Hepatocyte (in vitro differentiated cells): ENCODE measurements at regions not wholly inside any gene's neighbourhood (a gene's known extent, or its start where the extent isn't known, plus 50 kb on each side); places are given as distances from the start of the nearest gene placed in this dataset.
A peak's percentile ranks its signal among the peaks of the same experiment; 100 is the strongest.
"Not testable (repeated sequence)": the region's sequence is repeated elsewhere in the genome, so short reads cannot be mapped to it uniquely, and the experiment has no call there.

ENCODE experiments used
- DNase-seq: peaks from one replicate; pipeline ENCODE4 v3.0.0-alpha.2; 2016; ENCODE audit warnings: low spot score
- H2AFZ ChIP-seq: fragments of 200-600 bp; sonication (generic); 2 replicates; pipeline ENCODE4 v1.6.0; 2016; ENCODE audit warnings: antibody characterized with exemption, mild to moderate bottlenecking
- H3K27ac ChIP-seq: fragments of 200-600 bp; sonication (generic); 2 replicates; pipeline ENCODE4 v1.5.1; 2016; ENCODE audit warnings: mild to moderate bottlenecking
- H3K27me3 ChIP-seq: fragments of 200-600 bp; sonication (generic); 2 replicates; pipeline ENCODE4 v1.6.1; 2016
- H3K36me3 ChIP-seq: fragments of 200-600 bp; sonication (generic); replicated peaks from 2 replicates; pipeline ENCODE4 v1.5.1; 2016; ENCODE audit warnings: low read depth; ENCODE audit not compliant: insufficient read depth
- H3K4me1 ChIP-seq: fragments of 200-600 bp; sonication (generic); 2 replicates; pipeline ENCODE4 v1.5.1; 2016; ENCODE audit warnings: mild to moderate bottlenecking, moderate library complexity; ENCODE audit not compliant: insufficient read depth
- H3K4me2 ChIP-seq: fragments of 200-600 bp; sonication (generic); 2 replicates; pipeline ENCODE4 v1.6.0; 2016
- H3K4me3 ChIP-seq: fragments of 200-600 bp; sonication (generic); 2 replicates; pipeline ENCODE4 v1.5.1; 2016; ENCODE audit warnings: mild to moderate bottlenecking
- H3K79me2 ChIP-seq: fragments of 200-600 bp; sonication (generic); 2 replicates; pipeline ENCODE4 v1.6.0; 2017; ENCODE audit warnings: mild to moderate bottlenecking
- H3K9me2 ChIP-seq: fragments of 200-600 bp; sonication (generic); replicated peaks from 2 replicates; pipeline ENCODE4 v1.6.0; 2017; ENCODE audit warnings: mild to moderate bottlenecking; ENCODE audit not compliant: insufficient read depth
- H3K9me3 ChIP-seq: fragments of 200-600 bp; sonication (generic); 2 replicates; pipeline ENCODE4 v1.5.1; 2016; ENCODE audit warnings: low read depth, mild to moderate bottlenecking
- H4K20me1 ChIP-seq: fragments of 200-600 bp; sonication (generic); 2 replicates; pipeline ENCODE4 v1.6.0; 2016; ENCODE audit warnings: mild to moderate bottlenecking; ENCODE audit not compliant: insufficient read depth, poor library complexity, severe bottlenecking
- WGBS: methylation state at CpG from one replicate; pipeline ENCODE4 v1.1.6; 2016; ENCODE audit warnings: low lambda C conversion rate; ENCODE audit errors: missing lambda C conversion rate; 5-methylcytosine and 5-hydroxymethylcytosine counted together

DNA sequence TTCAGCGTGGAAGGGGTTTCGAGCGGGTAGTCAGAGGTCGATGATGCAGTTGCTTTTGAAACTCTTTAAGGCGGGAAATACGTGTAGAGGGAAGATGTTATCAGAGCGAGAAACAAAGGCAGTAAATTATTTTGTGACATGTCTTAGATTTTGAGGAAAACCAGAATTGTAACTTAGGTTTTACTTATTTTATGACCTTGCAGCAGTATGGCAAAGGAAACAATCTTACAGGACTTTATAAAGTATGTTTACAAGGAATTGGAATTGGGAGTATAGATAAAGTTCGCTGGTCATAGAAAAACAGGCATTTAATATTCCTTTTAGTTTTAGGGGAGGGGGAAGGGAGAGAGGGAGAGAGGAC is 103.3 kb downstream of the FAM72B start:
- H3K79me2 ChIP-seq, H3K4me3 ChIP-seq, H3K9me2 ChIP-seq, H3K4me1 ChIP-seq, H2AFZ ChIP-seq, H4K20me1 ChIP-seq, H3K27ac ChIP-seq, DNase-seq, H3K36me3 ChIP-seq, H3K9me3 ChIP-seq, H3K27me3 ChIP-seq: not testable (repeated sequence)
- WGBS = 23% methylated on average over 8 of the region's 8 CpGs
- peak overlapping the region; percentile 17 for H3K4me2 ChIP-seq

DNA sequence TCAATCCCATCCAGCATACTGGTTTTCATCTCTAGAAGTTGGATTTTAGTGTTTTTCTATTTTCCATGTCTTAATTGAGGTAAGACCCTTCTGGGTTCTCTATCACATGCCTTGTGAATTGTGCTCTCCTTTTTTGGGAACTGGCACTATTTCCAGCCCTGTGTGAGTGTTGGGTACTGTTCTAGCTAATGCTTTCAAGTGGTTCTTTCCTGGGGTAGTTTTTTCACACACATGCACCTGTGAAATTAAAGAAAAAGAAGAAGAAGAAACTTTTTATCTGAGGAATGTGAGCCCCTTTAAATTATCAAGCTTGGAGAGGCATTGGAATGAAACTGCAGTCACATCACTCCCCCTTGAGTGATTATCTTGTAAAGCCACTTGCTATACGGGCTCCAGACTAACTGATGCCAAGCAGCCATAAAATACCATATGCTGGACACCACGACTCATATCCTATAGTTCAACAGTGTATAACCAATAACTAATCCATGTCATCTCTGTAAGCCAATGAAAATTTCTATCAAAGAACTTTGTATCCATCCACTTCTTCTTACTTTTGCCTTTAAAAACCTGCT is 102.4 kb downstream of the FAM72B start:
- WGBS = 19% methylated on average over 2 of the region's 2 CpGs
- H3K27ac ChIP-seq, H3K4me1 ChIP-seq, H3K9me3 ChIP-seq, H3K27me3 ChIP-seq, H4K20me1 ChIP-seq, DNase-seq, H3K4me2 ChIP-seq, H3K79me2 ChIP-seq, H3K4me3 ChIP-seq, H3K9me2 ChIP-seq, H2AFZ ChIP-seq, H3K36me3 ChIP-seq: not testable (repeated sequence)

DNA sequence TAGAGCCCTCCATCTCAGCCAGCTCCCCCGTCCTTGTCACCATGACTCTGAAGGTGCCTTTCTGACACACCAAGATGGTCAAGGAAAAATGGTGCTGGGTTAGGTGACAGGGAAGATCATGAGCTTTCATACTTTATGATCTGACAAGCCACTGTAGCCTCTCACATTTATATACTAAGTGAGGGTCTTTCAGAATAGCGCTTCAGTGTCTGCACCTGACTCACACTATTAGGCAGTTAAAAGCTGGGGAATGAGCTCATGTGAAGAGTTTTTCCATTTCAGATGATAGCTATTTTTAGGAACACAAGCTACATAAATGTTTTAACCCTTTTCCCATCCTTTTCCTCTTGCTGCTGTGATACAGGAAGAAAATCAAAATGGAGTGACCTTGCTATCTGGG is 101.1 kb downstream of the FAM72B start:
- H3K27ac ChIP-seq, H3K9me3 ChIP-seq, H3K27me3 ChIP-seq, DNase-seq, H3K4me1 ChIP-seq, H3K9me2 ChIP-seq, H3K4me2 ChIP-seq, H3K4me3 ChIP-seq, H4K20me1 ChIP-seq, H2AFZ ChIP-seq, H3K36me3 ChIP-seq, H3K79me2 ChIP-seq: not testable (repeated sequence)
- WGBS = 82% methylated on average over 1 of the region's 2 CpGs

DNA sequence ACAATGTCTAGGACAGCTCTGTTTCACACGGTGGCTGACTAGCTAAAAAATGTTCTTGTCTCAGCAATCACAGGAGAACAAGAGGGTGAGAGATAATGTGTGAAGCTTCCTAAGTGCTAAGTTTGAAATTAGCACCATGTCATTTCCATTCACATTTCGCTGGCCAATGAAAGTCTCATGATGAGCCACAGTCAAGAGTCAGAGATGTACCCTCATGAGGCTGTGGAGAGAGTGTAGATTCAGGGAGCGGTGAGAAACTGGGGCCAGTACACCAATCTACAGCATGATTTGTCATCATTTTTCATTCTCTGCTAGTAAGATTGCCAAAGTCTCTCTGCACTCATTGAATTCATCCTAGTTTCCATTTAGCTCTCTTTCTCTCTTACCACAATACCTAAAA is 97.9 kb downstream of the FAM72B start:
- H4K20me1 ChIP-seq, H3K4me2 ChIP-seq, H2AFZ ChIP-seq, H3K27ac ChIP-seq, H3K79me2 ChIP-seq, H3K4me1 ChIP-seq, H3K36me3 ChIP-seq, H3K4me3 ChIP-seq, H3K9me3 ChIP-seq, H3K9me2 ChIP-seq, H3K27me3 ChIP-seq, DNase-seq: not testable (repeated sequence)
- 68% methylated on average over 3 of the region's 3 CpGs for WGBS

DNA sequence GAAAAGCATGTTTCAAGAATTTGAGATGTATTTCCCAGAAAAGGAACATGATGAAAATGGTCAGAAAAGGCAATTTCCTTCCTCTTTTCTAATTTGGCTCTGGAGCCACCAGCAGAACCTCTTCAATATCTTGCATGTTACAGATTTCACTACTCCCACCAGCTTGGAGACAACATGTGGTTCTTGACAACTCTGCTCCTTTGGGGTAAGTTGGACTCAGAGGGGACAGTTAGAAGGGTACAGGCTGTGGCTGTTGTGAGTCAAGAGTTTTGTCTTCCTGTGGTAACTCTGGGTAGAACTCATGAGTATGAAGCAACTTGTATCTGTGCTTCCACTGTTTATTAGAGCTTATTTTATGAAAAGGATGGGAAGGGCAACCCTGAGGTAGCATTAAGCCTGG is 96.9 kb downstream of the FAM72B start:
- H3K9me3 ChIP-seq, H3K27me3 ChIP-seq, H3K4me2 ChIP-seq, H3K36me3 ChIP-seq, H3K4me1 ChIP-seq, H3K79me2 ChIP-seq, H2AFZ ChIP-seq, H3K27ac ChIP-seq, DNase-seq, H3K9me2 ChIP-seq, H4K20me1 ChIP-seq, H3K4me3 ChIP-seq: not testable (repeated sequence)

DNA sequence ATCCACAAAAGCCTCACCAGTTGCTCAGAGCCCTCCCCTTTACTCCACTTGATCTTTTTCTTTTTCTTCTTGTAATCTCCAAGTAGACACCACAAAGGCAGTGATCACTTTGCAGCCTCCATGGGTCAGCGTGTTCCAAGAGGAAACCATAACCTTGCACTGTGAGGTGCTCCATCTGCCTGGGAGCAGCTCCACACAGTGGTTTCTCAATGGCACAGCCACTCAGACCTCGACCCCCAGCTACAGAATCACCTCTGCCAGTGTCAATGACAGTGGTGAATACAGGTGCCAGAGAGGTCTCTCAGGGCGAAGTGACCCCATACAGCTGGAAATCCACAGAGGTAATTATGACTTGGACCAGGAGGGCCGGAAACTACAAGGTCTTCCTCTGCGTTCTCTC is 95.6 kb downstream of the FAM72B start:
- H3K79me2 ChIP-seq, H3K36me3 ChIP-seq, H3K9me2 ChIP-seq, H3K27ac ChIP-seq, H2AFZ ChIP-seq, H3K4me2 ChIP-seq, DNase-seq, H3K27me3 ChIP-seq, H3K4me1 ChIP-seq, H3K4me3 ChIP-seq, H4K20me1 ChIP-seq, H3K9me3 ChIP-seq: not testable (repeated sequence)
- WGBS = 70% methylated on average over 2 of the region's 5 CpGs

- DNase-seq = peak; percentile 6
- 36% methylated on average over 2 of the region's 2 CpGs for WGBS
These were observed 91.7 kb downstream of the FAM72B start for GRCh38 chr1:121092329-121092968.

GRCh38 chr1:121095014-121095413 is 89.1 kb downstream of the FAM72B start:
- H3K27ac ChIP-seq, H3K4me1 ChIP-seq, DNase-seq, H3K9me2 ChIP-seq, H3K4me3 ChIP-seq, H4K20me1 ChIP-seq, H3K9me3 ChIP-seq, H3K27me3 ChIP-seq, H3K79me2 ChIP-seq, H3K36me3 ChIP-seq, H2AFZ ChIP-seq, H3K4me2 ChIP-seq: not testable (repeated sequence)
- 55% methylated on average over 1 of the region's 2 CpGs for WGBS

More at GRCh38 chr1:121092329-121092968, 91.7 kb downstream of the FAM72B start:
- not testable (repeated sequence) for H3K27me3 ChIP-seq, H4K20me1 ChIP-seq, H3K4me3 ChIP-seq, H3K4me1 ChIP-seq, H3K36me3 ChIP-seq, H3K9me3 ChIP-seq, H3K4me2 ChIP-seq, H3K79me2 ChIP-seq, H2AFZ ChIP-seq, H3K9me2 ChIP-seq
- H3K27ac ChIP-seq = peak overlapping the region; percentile 52
